ENCODE measurements at regions not wholly inside any gene's neighbourhood (a gene's known extent, or its start where the extent isn't known, plus 50 kb on each side); places are given as distances from the start of the nearest gene placed in this dataset.

- TF ChIP-seq CTCF (IDR thresholded peaks at IDR 0.05; ENCODE audit: insufficient read depth, low read length, poor library complexity, severe bottlenecking) = no peak
- no peak for DNase-seq (ENCODE audit: extremely low read depth, insufficient read length)
Observed at GRCh38 chr4:24666816-24667477, 82.6 kb upstream of the DHX15 start.

GRCh38 chr4:24668956-24669355 is 84.6 kb upstream of the DHX15 start:
- H3K27me3 ChIP-seq (replicated peaks; ENCODE audit: control insufficient read depth, insufficient read depth, low read length) = no peaks in the 10 kb centered on the region; the same call in 1 of the 2 replicates
- no peak for TF ChIP-seq CTCF (IDR thresholded peaks at IDR 0.05; ENCODE audit: insufficient read depth, low read length, poor library complexity, severe bottlenecking)
- no peak for DNase-seq (ENCODE audit: extremely low read depth, insufficient read length)

More at GRCh38 chr4:24666816-24667477, 82.6 kb upstream of the DHX15 start:
- Histone ChIP-seq H3K4me3 (replicated peaks; ENCODE audit: low read depth, low read length) (no peak overlapping the region), H3K36me3 (ENCODE audit: control insufficient read depth, insufficient read depth, low read length) (no peaks in the 10 kb centered on the region), H3K27me3 (replicated peaks; ENCODE audit: control insufficient read depth, insufficient read depth, low read length) (no peaks in the 10 kb centered on the region; the same call in 1 of the 2 replicates)

GRCh38 chr4:24669751-24670150 is 85.4 kb upstream of the DHX15 start:
- no peak for TF ChIP-seq CTCF (IDR thresholded peaks at IDR 0.05; ENCODE audit: insufficient read depth, low read length, poor library complexity, severe bottlenecking)
- Histone ChIP-seq H3K27me3 (replicated peaks; ENCODE audit: control insufficient read depth, insufficient read depth, low read length) (no peaks in the 10 kb centered on the region; the same call in 1 of the 2 replicates), H3K4me3 (replicated peaks; ENCODE audit: low read depth, low read length) (no peak overlapping the region), H3K36me3 (ENCODE audit: control insufficient read depth, insufficient read depth, low read length) (no peaks in the 10 kb centered on the region)
- DNase-seq (ENCODE audit: extremely low read depth, insufficient read length) = no peak

More at GRCh38 chr4:24668956-24669355, 84.6 kb upstream of the DHX15 start:
- Histone ChIP-seq H3K36me3 (ENCODE audit: control insufficient read depth, insufficient read depth, low read length) (no peaks in the 10 kb centered on the region), H3K4me3 (replicated peaks; ENCODE audit: low read depth, low read length) (no peak overlapping the region)

- Histone ChIP-seq H3K27me3 (replicated peaks; ENCODE audit: control insufficient read depth, insufficient read depth, low read length) (no peaks in the 10 kb centered on the region; the same call in 1 of the 2 replicates), H3K36me3 (ENCODE audit: control insufficient read depth, insufficient read depth, low read length) (no peaks in the 10 kb centered on the region), H3K4me3 (replicated peaks; ENCODE audit: low read depth, low read length) (no peak overlapping the region)
- DNase-seq (ENCODE audit: extremely low read depth, insufficient read length) = no peak
- TF ChIP-seq CTCF (IDR thresholded peaks at IDR 0.05; ENCODE audit: insufficient read depth, low read length, poor library complexity, severe bottlenecking) = no peak
Observed at GRCh38 chr4:24671849-24672248, 87.5 kb upstream of the DHX15 start.

- Histone ChIP-seq H3K27me3 (replicated peaks; ENCODE audit: control insufficient read depth, insufficient read depth, low read length) (no peaks in the 10 kb centered on the region), H3K36me3 (ENCODE audit: control insufficient read depth, insufficient read depth, low read length) (no peaks in the 10 kb centered on the region), H3K4me3 (replicated peaks; ENCODE audit: low read depth, low read length) (no peak overlapping the region)
- no peak for DNase-seq (ENCODE audit: extremely low read depth, insufficient read length)
- no peak for TF ChIP-seq CTCF (IDR thresholded peaks at IDR 0.05; ENCODE audit: insufficient read depth, low read length, poor library complexity, severe bottlenecking)
Observed at GRCh38 chr4:24672880-24673279, 88.5 kb upstream of the DHX15 start.
